ENCODE measurements at regions not wholly inside any gene's neighbourhood (a gene's known extent, or its start where the extent isn't known, plus 50 kb on each side); places are given as distances from the start of the nearest gene placed in this dataset.

DNA sequence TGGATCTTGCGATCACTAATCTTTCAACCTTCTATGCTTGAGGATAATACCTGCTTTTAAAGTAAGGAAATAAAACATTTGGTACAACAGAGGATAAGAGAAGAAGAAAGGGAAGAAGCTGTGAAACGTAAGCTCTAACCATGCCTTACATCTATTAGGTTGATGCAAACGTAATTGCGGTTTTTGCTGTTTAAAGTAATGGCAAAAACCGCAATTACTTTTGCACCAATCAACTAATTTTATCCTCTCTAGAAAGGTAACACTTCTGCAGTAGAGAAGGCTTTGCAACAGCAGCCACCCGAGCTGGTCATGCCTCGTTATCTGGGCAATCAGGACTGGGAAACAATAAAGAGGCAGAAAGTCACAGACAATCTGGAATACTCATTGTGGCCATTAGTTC, 224.1 kb downstream of the MED10 start:
- no peaks in the 10 kb centered on the region for H3K9me1 ChIP-seq (ENCODE audit: control insufficient read depth, extremely low read depth, insufficient read depth, low read length)

GRCh38 chr5:6146271-6146670, 232.1 kb downstream of the MED10 start:
- TF ChIP-seq CTCF (optimal IDR thresholded peaks at IDR 0.05 in 1 of 3, IDR thresholded peaks at IDR 0.05 in 1 of 3, conservative IDR thresholded peaks at IDR 0.05 in 1 of 3; ENCODE audit: extremely low read depth in 1 of 3, insufficient read depth in 2 of 3, low read length in 3 of 3) (no peak), EZH2 (IDR thresholded peaks at IDR 0.05; ENCODE audit: low read length) (no peak)
- FAIRE-seq = no peak
- H4K20me1 ChIP-seq (ENCODE audit: control insufficient read depth, extremely low read depth, insufficient read depth, low read length) = no peaks in the 10 kb centered on the region

More for the DNA sequence above, 224.1 kb downstream of the MED10 start:
- H3K79me2 ChIP-seq (ENCODE audit: control insufficient read depth, insufficient read depth, low read length) = no peaks in the 10 kb centered on the region
- dilution Hi-C loops (cut with MboI; ENCODE audit: extremely low pct_ligation_motif_present, low sequenced_read_pairs) = no loop called here
- peaks cover 12% of the 10 kb centered on the region for H3K4me1 ChIP-seq (ENCODE audit: control insufficient read depth, extremely low read depth, insufficient read depth, low read length)
- no peaks in the 10 kb centered on the region for H3K27me3 ChIP-seq (ENCODE audit: control insufficient read depth, extremely low read depth, insufficient read depth, low read length)
- no peaks in the 10 kb centered on the region for H3K36me3 ChIP-seq (ENCODE audit: control insufficient read depth in 2 of 2, extremely low read depth in 1 of 2, insufficient read depth in 2 of 2, low read length in 2 of 2)
- no peak for TF ChIP-seq EZH2 (IDR thresholded peaks at IDR 0.05; ENCODE audit: low read length)
- no peak for TF ChIP-seq CTCF (optimal IDR thresholded peaks at IDR 0.05 in 1 of 3, IDR thresholded peaks at IDR 0.05 in 1 of 3, conservative IDR thresholded peaks at IDR 0.05 in 1 of 3; ENCODE audit: extremely low read depth in 1 of 3, insufficient read depth in 2 of 3, low read length in 3 of 3)
- H3K27ac ChIP-seq (ENCODE audit: control insufficient read depth, insufficient read depth, low read length) = no peak overlapping the region
- no peak for FAIRE-seq
- H3K4me3 ChIP-seq (ENCODE audit: control insufficient read depth in 2 of 3, extremely low read depth in 1 of 3, insufficient read depth in 2 of 3, low read depth in 1 of 3, low read length in 3 of 3) = no peak overlapping the region
- H3K4me2 ChIP-seq (ENCODE audit: control insufficient read depth, extremely low read depth, insufficient read depth, low read depth, low read length) = no peak overlapping the region
- H4K20me1 ChIP-seq (ENCODE audit: control insufficient read depth, extremely low read depth, insufficient read depth, low read length) = no peaks in the 10 kb centered on the region
- H3K9ac ChIP-seq (ENCODE audit: control insufficient read depth, extremely low read depth, insufficient read depth, low read length) = no peak overlapping the region
- no peak for DNase-seq (ENCODE audit: low read depth, low spot score)
- no peaks in the 10 kb centered on the region for H3K9me3 ChIP-seq (ENCODE audit: control insufficient read depth, low read depth, low read length)
- H2AFZ ChIP-seq (ENCODE audit: control insufficient read depth, low read length) = no peak overlapping the region

More at GRCh38 chr5:6146271-6146670, 232.1 kb downstream of the MED10 start:
- Histone ChIP-seq H3K9me3 (ENCODE audit: control insufficient read depth, low read depth, low read length) (no peaks in the 10 kb centered on the region), H3K4me2 (ENCODE audit: control insufficient read depth, extremely low read depth, insufficient read depth, low read depth, low read length) (no peak overlapping the region), H3K27me3 (ENCODE audit: control insufficient read depth, extremely low read depth, insufficient read depth, low read length) (no peaks in the 10 kb centered on the region), H2AFZ (ENCODE audit: control insufficient read depth, low read length) (no peak overlapping the region), H3K27ac (ENCODE audit: control insufficient read depth, insufficient read depth, low read length) (no peak overlapping the region), H3K4me3 (ENCODE audit: control insufficient read depth in 2 of 3, extremely low read depth in 1 of 3, insufficient read depth in 2 of 3, low read depth in 1 of 3, low read length in 3 of 3) (no peak overlapping the region), H3K9ac (ENCODE audit: control insufficient read depth, extremely low read depth, insufficient read depth, low read length) (no peak overlapping the region), H3K9me1 (ENCODE audit: control insufficient read depth, extremely low read depth, insufficient read depth, low read length) (no peaks in the 10 kb centered on the region), H3K36me3 (ENCODE audit: control insufficient read depth in 2 of 2, extremely low read depth in 1 of 2, insufficient read depth in 2 of 2, low read length in 2 of 2) (no peaks in the 10 kb centered on the region), H3K4me1 (ENCODE audit: control insufficient read depth, extremely low read depth, insufficient read depth, low read length) (no peaks in the 10 kb centered on the region), H3K79me2 (ENCODE audit: control insufficient read depth, insufficient read depth, low read length) (no peaks in the 10 kb centered on the region)
- dilution Hi-C loops (cut with MboI; ENCODE audit: extremely low pct_ligation_motif_present, low sequenced_read_pairs) = no loop called here
- no peak for DNase-seq (ENCODE audit: low read depth, low spot score)

All from keratinocyte (primary cell).